Gastroesophageal sphincter (tissue), 3 donors: ENCODE measurements at regions not wholly inside any gene's neighbourhood (a gene's known extent, or its start where the extent isn't known, plus 50 kb on each side); places are given as distances from the start of the nearest gene placed in this dataset.

Experiments
- EP300 ChIP-seq: sonication (generic); formaldehyde crosslinking; IDR thresholded peaks from one replicate; pipeline ENCODE4 v1.6.1; 2017; ENCODE audit warnings: antibody characterized with exemption, mild to moderate bottlenecking
- POLR2A ChIP-seq, 2 donors: fragments of 450-650 bp; IDR thresholded peaks; one replicate each; pipeline ENCODE4 v1.6.1; 2017; ENCODE audit warnings: antibody characterized with exemption in 2 of 2, mild to moderate bottlenecking in 2 of 2, moderate library complexity in 1 of 2
- POLR2AphosphoS5 ChIP-seq: sonication (generic); formaldehyde crosslinking; IDR thresholded peaks from one replicate; pipeline ENCODE4 v1.6.1; 2017; ENCODE audit warnings: antibody characterized with exemption
- TF ChIP-seq, protein P1 (sequence below), 4 experiments: fragments of 200-600 bp in 2 of 4; fragments of 450-650 bp in 2 of 4; sonication (generic) in 1 of 4; IDR thresholded peaks; one replicate each; pipeline ENCODE4 v1.5.1; 2017 to 2019; ENCODE audit warnings: antibody characterized with exemption in 4 of 4, mild to moderate bottlenecking in 2 of 4, moderate library complexity in 2 of 4

DNA sequence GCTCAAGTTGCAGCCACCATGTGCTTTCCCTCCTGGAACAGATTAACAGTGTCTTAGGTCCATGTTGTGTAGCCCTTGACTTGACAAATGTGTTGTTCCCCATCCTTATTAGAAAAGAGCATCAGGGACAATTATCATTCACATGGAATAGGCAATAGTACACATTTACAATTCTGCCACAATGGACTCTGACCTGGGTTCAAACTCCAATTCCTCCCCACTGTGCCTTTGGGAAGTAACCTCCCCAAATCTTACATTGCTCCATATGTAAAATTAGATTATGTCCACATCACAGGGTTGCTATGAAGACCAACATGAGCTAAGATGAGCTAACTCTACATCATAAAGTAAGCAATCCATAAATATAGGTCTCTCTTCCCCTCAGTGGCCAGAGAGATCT is 193.8 kb downstream of the NRP2 start:
- no peak for TF ChIP-seq EP300
- TF ChIP-seq POLR2AphosphoS5 = no peak
- TF ChIP-seq, protein P1, sequence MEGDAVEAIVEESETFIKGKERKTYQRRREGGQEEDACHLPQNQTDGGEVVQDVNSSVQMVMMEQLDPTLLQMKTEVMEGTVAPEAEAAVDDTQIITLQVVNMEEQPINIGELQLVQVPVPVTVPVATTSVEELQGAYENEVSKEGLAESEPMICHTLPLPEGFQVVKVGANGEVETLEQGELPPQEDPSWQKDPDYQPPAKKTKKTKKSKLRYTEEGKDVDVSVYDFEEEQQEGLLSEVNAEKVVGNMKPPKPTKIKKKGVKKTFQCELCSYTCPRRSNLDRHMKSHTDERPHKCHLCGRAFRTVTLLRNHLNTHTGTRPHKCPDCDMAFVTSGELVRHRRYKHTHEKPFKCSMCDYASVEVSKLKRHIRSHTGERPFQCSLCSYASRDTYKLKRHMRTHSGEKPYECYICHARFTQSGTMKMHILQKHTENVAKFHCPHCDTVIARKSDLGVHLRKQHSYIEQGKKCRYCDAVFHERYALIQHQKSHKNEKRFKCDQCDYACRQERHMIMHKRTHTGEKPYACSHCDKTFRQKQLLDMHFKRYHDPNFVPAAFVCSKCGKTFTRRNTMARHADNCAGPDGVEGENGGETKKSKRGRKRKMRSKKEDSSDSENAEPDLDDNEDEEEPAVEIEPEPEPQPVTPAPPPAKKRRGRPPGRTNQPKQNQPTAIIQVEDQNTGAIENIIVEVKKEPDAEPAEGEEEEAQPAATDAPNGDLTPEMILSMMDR (IDR thresholded peaks at IDR 0.05) = no peak
- no peak for TF ChIP-seq POLR2A (IDR thresholded peaks at IDR 0.05)
